HUES48 (cell line): ENCODE measurements at regions not wholly inside any gene's neighbourhood (a gene's known extent, or its start where the extent isn't known, plus 50 kb on each side); places are given as distances from the start of the nearest gene placed in this dataset.

Experiments used
- H3K27ac ChIP-seq: one replicate; pipeline ENCODE4 v1.7.0; 2013; ENCODE audit warnings: low read depth, low read length, inconsistent platforms
- H3K27me3 ChIP-seq: 2 replicates; pipeline ENCODE4 v1.6.1; 2013; ENCODE audit warnings: mild to moderate bottlenecking, low read length; ENCODE audit not compliant: control insufficient read depth, insufficient read depth
- H3K36me3 ChIP-seq: 2 replicates; pipeline ENCODE4 v1.6.1; 2013; ENCODE audit warnings: low read length; ENCODE audit not compliant: control insufficient read depth, insufficient read depth
- H3K4me1 ChIP-seq: 2 replicates; pipeline ENCODE4 v1.6.1; 2013; ENCODE audit warnings: mild to moderate bottlenecking, low read length; ENCODE audit not compliant: control insufficient read depth, insufficient read depth
- H3K4me3 ChIP-seq: 2 replicates; pipeline ENCODE4 v1.5.1; 2013; ENCODE audit warnings: mild to moderate bottlenecking, low read depth, low read length
- H3K9ac ChIP-seq: 2 replicates; pipeline ENCODE4 v1.6.1; 2013; ENCODE audit warnings: mild to moderate bottlenecking, low read depth, low read length, moderate library complexity
- H3K9me3 ChIP-seq: 2 replicates; pipeline ENCODE4 v1.6.1; 2013; ENCODE audit warnings: low read length; ENCODE audit not compliant: control insufficient read depth, insufficient read depth

GRCh38 chrX:776061-776460, 145.5 kb downstream of the SHOX start:
- Histone ChIP-seq H3K27ac (no peak overlapping the region), H3K36me3 (no peaks in the 10 kb centered on the region), H3K9me3 (no peaks in the 10 kb centered on the region), H3K9ac (no peak overlapping the region), H3K27me3 (no peaks in the 10 kb centered on the region; the same call in 1 of the 2 replicates), H3K4me3 (no peak overlapping the region), H3K4me1 (0 out of 2 replicates have a peak, but pooled peaks cover 2% of the 10 kb centered on the region)

GRCh38 chrX:774536-774935, 143.9 kb downstream of the SHOX start:
- Histone ChIP-seq H3K9me3 (no peaks in the 10 kb centered on the region), H3K4me1 (peaks cover 7% of the 10 kb centered on the region; the same call in 1 of the 2 replicates), H3K9ac (no peak overlapping the region)

DNA sequence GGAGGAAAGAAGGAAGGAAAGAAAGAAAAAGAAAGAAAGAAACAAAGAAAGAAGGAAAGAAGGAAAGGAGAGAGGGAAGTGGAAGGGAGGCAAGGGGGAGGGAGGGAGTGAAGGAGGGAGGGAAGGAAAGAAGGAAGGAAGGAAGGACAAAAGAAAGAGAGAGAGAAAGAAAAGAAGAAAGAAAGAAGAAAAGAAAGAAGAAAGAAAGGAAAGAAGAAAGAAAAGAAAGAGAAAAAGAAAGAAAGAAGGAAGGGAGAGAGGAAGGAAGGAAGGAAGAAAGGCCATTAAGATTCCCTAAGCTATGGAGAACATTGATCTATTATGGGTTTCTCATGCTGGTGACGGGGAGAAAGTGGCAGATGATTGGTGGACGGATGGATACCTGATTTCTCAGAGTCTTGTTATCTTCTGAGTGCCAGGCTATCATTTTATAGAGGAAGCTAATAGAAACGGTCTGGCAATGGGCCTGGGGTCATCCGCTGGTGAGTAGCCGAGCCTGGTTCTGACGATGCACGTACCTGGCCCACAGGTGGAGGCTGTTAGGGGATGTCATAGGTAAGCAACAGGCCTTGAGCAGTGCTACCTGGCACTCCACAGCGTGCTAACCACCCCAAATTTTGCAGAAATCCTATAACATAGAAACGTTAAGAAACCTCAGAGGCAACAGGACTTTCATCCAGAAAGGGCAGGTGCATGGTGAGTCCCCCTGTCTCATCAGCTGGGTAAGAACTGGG, 142.9 kb downstream of the SHOX start:
- Histone ChIP-seq H3K36me3 (no peaks in the 10 kb centered on the region), H3K27me3 (no peaks in the 10 kb centered on the region; the same call in 1 of the 2 replicates), H3K9ac (no peak overlapping the region), H3K4me3 (no peak overlapping the region), H3K27ac (no peak overlapping the region), H3K4me1 (peaks cover 11% of the 10 kb centered on the region), H3K9me3 (no peaks in the 10 kb centered on the region)

More at GRCh38 chrX:774536-774935, 143.9 kb downstream of the SHOX start:
- Histone ChIP-seq H3K4me3 (no peak overlapping the region), H3K36me3 (no peaks in the 10 kb centered on the region), H3K27me3 (no peaks in the 10 kb centered on the region; the same call in 1 of the 2 replicates), H3K27ac (no peak overlapping the region)

- Histone ChIP-seq H3K9me3 (no peaks in the 10 kb centered on the region), H3K4me1 (peaks cover 11% of the 10 kb centered on the region), H3K4me3 (no peak overlapping the region), H3K27ac (no peak overlapping the region), H3K9ac (no peak overlapping the region), H3K27me3 (no peaks in the 10 kb centered on the region), H3K36me3 (no peaks in the 10 kb centered on the region)
These were observed 140.9 kb downstream of the SHOX start for GRCh38 chrX:771536-771935.

DNA sequence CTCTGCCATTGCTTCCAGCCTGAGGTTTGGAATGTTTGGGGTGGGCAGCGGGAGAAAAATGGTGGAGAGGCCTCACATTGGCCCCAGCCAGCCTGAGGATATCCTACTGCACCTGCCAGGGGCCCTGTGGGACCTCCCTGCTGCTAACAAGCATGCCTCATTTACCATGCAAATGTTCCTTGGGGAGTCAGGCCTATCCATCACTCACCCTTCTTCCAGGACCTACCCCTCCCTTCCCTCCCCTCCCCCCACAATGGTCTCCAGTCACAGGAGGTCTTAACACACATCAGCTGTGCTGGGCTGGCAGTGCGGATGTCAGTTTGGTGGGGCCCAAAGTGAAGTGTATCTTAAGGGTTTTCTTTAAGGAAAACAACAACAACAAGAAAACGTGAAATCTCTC, 139.2 kb downstream of the SHOX start:
- H3K36me3 ChIP-seq, result no peaks in the 10 kb centered on the region
- H3K9me3 ChIP-seq, result no peaks in the 10 kb centered on the region
- no peak overlapping the region for H3K27ac ChIP-seq
- peaks cover 11% of the 10 kb centered on the region for H3K4me1 ChIP-seq
- no peaks in the 10 kb centered on the region for H3K27me3 ChIP-seq
- no peak overlapping the region for H3K4me3 ChIP-seq
- no peak overlapping the region for H3K9ac ChIP-seq

DNA sequence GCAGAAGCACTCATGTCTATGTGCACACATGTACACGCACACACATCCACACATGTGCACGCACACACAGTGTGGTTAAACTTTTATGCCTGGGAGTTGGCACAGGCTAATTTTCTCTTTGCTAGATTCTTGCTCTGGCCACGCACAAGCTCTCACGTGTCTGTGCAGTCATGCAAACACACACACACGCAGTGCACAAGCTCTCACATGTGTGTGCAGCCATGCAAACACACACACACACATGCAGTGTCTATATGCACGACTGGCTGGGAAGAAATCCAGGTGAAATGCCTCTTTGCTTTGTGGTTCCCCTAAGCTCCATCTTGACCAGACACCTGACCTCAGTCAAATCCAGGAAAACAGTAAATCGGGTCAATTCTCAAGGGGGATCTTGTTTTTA, 138.0 kb downstream of the SHOX start:
- Histone ChIP-seq H3K9ac (no peak overlapping the region), H3K27ac (no peak overlapping the region), H3K27me3 (no peaks in the 10 kb centered on the region), H3K36me3 (no peaks in the 10 kb centered on the region), H3K4me3 (no peak overlapping the region), H3K9me3 (no peaks in the 10 kb centered on the region), H3K4me1 (peaks cover 11% of the 10 kb centered on the region)

- H3K4me3 ChIP-seq, result no peak overlapping the region
- no peaks in the 10 kb centered on the region for H3K36me3 ChIP-seq
- no peak overlapping the region for H3K27ac ChIP-seq
- no peaks in the 10 kb centered on the region for H3K9me3 ChIP-seq
- no peaks in the 10 kb centered on the region for H3K4me1 ChIP-seq
- H3K27me3 ChIP-seq, result no peaks in the 10 kb centered on the region
- H3K9ac ChIP-seq, result no peak overlapping the region
These were observed 128.3 kb downstream of the SHOX start for GRCh38 chrX:758917-759316.

- Histone ChIP-seq H3K4me1 (no peaks in the 10 kb centered on the region), H3K9ac (no peak overlapping the region), H3K36me3 (no peaks in the 10 kb centered on the region), H3K27ac (no peak overlapping the region), H3K27me3 (no peaks in the 10 kb centered on the region), H3K9me3 (no peaks in the 10 kb centered on the region), H3K4me3 (no peak overlapping the region)
These were observed 120.2 kb downstream of the SHOX start for GRCh38 chrX:750812-751211.

- H3K9me3 ChIP-seq, result no peaks in the 10 kb centered on the region
- no peaks in the 10 kb centered on the region for H3K27me3 ChIP-seq
- no peaks in the 10 kb centered on the region for H3K36me3 ChIP-seq
- H3K4me3 ChIP-seq, result no peak overlapping the region
- H3K9ac ChIP-seq, result no peak overlapping the region
- no peaks in the 10 kb centered on the region for H3K4me1 ChIP-seq
- no peak overlapping the region for H3K27ac ChIP-seq
These were observed 119.7 kb downstream of the SHOX start for GRCh38 chrX:750263-750662.

DNA sequence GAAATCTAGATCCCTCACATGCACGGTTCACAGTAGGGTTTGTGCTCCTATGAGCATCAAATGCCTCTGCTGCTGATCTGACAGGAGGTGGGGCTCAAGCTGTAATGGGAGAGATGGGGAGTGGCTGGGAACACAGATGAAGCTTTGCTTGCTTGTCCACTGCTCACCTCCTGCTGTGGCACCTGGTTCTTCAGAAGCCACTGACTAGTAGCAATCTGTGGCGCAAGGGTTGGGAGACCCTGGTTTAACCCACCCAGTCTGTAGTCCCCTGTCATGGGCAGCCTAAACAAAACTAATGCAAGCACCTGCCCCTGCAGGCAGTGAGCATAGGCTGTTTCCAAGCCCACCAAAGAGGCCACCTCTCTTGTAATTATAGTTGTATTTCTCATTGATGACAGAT, 116.6 kb downstream of the SHOX start:
- H3K27ac ChIP-seq, result no peak overlapping the region
- H3K9me3 ChIP-seq, result no peaks in the 10 kb centered on the region
- H3K9ac ChIP-seq, result no peak overlapping the region
- H3K36me3 ChIP-seq, result no peaks in the 10 kb centered on the region
- H3K4me3 ChIP-seq, result no peak overlapping the region
- no peaks in the 10 kb centered on the region for H3K4me1 ChIP-seq
- H3K27me3 ChIP-seq, result no peaks in the 10 kb centered on the region

DNA sequence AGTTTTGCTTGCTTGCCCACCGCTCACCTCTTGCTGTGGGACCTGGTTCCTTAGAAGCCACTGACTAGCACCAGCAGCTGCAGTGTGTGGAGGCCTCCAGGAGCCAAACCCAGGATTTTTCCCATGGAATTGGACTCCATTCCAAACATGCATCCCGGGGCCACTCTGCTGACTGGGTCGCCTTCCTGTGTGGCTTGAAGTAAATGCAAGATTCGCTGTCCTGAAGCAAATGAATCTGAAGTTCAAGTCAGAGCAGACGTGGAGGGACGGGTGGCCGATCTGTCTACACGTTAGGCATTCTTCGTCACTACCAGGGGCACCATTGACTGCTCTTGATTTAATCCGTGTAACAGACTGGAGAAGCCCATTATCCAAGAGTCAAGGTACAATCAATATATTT, 109.0 kb downstream of the SHOX start:
- no peaks in the 10 kb centered on the region for H3K27me3 ChIP-seq
- H3K36me3 ChIP-seq, result no peaks in the 10 kb centered on the region

More for the DNA sequence above, 109.0 kb downstream of the SHOX start:
- H3K9ac ChIP-seq, result no peak overlapping the region
- no peaks in the 10 kb centered on the region for H3K4me1 ChIP-seq
- H3K4me3 ChIP-seq, result no peak overlapping the region
- H3K27ac ChIP-seq, result no peak overlapping the region
- no peaks in the 10 kb centered on the region for H3K9me3 ChIP-seq
